PC-3 (cell line): ENCODE measurements at regions not wholly inside any gene's neighbourhood (a gene's known extent, or its start where the extent isn't known, plus 50 kb on each side); places are given as distances from the start of the nearest gene placed in this dataset.

ENCODE experiments used
- EZH2 ChIP-seq: fragments of 300-600 bp; sonication (generic); IDR thresholded peaks from one replicate; pipeline ENCODE4 v1.6.1; 2017; ENCODE audit warnings: antibody characterized with exemption, mild to moderate bottlenecking, low read length; ENCODE audit not compliant: unreplicated experiment
- TF ChIP-seq, protein P1 (sequence below): fragments of 300-600 bp; sonication (generic); conservative IDR thresholded peaks from 2 replicates; pipeline ENCODE4 v1.5.1; 2017; ENCODE audit warnings: antibody characterized with exemption, low read depth, mild to moderate bottlenecking, low read length

DNA sequence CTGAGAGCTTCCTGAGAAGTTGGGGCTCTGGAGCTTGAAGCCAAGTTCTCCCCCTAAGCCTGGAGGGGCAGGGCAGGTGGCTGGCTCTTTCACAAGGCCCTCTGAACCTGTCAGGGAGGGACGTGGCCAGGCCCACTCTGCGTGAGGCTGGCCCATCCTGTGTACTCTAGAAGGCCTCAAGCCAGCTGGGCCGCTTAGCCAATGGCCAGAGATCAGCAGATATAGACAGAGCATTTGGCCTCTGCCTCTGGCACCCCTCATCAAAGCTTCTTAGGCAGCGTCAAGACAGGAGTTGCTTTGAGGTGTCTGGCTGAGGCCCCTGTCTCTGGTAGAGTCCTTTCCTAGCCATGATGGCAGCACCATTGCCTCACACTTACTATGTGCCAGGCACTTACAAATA, 105.6 kb downstream of the FGF18 start:
- TF ChIP-seq, protein P1, sequence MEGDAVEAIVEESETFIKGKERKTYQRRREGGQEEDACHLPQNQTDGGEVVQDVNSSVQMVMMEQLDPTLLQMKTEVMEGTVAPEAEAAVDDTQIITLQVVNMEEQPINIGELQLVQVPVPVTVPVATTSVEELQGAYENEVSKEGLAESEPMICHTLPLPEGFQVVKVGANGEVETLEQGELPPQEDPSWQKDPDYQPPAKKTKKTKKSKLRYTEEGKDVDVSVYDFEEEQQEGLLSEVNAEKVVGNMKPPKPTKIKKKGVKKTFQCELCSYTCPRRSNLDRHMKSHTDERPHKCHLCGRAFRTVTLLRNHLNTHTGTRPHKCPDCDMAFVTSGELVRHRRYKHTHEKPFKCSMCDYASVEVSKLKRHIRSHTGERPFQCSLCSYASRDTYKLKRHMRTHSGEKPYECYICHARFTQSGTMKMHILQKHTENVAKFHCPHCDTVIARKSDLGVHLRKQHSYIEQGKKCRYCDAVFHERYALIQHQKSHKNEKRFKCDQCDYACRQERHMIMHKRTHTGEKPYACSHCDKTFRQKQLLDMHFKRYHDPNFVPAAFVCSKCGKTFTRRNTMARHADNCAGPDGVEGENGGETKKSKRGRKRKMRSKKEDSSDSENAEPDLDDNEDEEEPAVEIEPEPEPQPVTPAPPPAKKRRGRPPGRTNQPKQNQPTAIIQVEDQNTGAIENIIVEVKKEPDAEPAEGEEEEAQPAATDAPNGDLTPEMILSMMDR, result no peak
- no peak for TF ChIP-seq EZH2
